NCI-H128 (cell line): ENCODE measurements at regions not wholly inside any gene's neighbourhood (a gene's known extent, or its start where the extent isn't known, plus 50 kb on each side); places are given as distances from the start of the nearest gene placed in this dataset.

Experiments
- DNase-seq: peaks from one replicate; lab custom pipeline; 2025; ENCODE audit not compliant: unreplicated experiment; lab: John Stamatoyannopoulos, UW

DNA sequence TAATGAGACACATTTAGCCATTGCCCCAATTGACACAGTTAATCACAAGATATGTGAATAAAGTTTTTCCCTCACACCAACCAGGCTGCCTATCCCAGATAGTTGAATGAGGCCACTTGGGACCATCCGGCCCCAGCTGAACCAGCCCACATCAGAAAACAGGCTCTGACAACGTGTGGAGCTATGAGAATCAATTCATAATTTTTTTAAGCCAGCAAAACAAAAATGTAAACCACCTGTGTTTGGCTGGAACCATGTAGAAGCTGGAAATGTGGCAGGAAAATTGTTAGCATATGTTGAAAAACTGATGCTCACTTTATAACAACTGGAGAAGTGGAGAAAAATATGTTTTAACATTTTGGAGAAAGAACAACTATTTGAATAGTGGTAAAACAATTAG, 1161.3 kb downstream of the SLITRK1 start:
- no peak for DNase-seq

DNA sequence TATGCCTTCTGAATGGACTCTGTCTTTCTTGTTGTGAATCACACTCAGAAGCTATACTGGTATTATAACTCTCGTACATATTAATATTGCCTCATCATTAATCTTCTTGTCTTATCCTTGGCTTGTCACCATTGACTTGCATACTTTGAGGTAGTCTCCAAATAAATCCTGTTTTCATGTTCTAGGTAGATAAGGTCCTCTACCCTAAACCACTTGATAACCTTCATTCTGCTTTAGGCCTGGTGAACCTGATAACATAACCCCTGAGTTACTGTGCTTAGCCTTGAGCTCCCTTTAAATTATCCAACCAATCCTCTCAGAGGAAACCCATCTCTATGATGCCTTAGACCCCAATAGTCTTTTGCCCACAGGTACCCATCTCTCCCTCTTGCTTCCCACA, 1162.3 kb downstream of the SLITRK1 start:
- no peak for DNase-seq

DNA sequence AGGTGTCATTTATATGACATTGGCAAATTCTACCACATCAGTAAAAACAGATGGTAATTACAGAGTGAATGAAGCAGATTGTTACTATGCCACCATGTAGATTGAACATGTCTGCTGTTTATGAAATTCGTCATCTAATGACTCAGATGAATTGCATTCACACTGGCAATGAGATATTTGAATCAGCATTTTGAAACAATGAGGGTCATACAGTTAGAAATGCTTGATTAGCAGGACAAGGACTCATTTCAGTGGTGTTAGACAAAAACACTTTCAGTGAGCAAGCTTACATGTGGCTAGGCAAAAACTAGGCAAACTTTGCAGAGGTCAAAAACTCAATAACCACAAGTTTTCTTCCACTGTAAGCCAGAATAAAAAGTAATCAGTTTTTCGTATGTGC, 1165.0 kb downstream of the SLITRK1 start:
- no peak for DNase-seq

DNA sequence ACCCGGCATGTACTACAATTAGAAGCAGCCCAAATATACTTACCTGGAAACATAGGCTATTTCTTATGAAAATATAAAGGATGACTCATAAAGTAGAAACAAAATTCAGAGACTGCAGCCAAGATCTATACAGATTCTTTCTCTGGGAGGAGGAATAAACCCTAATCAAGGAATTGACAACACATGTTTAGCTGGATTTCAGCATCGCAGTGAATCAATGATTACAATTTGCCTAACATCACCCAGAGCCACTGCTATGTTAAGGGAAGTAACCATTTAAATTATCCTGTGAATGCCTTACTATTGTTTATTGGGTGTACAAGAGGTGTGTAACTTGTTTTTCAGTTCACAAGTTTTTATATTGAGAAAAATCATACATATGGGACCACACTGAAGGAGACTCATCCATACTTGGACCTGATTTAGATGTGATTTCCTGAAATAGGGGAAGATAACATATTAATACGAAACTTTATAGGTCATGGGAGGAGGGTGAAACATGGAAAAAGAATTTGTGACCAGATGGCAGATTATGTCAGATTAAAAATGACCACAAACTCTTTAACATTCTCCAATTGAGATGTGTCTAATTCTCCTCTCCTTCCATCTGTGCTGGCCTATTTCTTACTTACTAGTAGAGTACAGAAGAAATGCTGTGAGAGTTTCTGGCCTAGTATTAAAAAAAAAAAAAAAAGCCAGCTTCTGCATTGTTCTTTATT, 1168.4 kb downstream of the SLITRK1 start:
- DNase-seq = no peak

DNA sequence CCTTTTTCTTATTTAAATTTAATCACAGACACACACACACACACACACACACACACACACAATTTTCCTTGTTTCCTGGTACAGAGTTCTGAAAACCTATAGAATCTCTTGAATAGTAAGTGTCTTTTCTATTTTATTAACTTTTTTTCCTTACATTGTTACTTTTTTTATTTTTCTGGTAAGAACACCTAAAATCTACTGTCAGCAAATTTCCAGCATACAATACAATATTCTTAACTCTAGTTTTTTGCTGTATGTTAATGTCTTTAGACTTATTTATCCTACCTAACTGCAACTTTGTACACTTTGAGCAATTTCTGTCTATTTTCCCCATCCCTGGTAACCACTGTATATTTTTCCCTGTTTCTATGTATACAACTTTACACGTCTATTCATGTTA, 1179.8 kb downstream of the SLITRK1 start:
- no peak for DNase-seq

DNA sequence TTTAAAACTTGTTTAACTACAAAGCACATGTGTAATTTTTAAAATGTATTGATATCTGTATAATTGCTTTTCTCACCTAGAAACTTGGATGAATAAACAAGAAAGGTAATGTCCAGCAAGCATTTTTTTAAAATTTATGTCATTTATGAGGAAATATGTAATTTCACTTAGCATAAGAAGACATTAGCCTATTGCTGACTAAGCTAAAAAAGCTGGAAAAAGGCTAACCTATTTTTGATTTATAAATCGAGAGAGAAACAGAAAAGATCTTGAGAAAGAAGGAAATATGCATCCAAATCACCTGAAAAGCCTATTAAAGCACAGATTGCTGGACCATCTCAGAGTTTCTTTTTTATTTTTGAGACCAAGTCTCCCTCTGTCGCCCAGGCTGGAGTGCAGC, 1181.3 kb downstream of the SLITRK1 start:
- DNase-seq = no peak

DNA sequence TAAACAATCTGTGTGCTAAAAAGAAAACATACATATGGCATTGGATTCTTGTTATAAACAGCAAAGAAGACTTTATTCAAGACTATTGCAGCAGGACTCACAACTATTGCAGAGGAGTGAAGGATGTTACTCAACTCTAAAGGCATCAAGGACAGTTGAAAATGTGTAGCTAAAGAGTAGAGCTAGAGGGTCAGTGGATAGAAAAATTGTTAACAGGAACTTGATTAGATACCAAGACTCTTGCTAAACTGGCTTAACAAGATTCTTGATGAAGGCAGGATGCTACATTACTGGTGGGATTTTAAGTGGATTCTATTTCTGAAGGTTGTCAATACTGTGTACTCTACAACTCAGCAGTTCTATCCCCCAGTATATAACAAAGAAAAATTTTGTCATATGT, 1183.3 kb downstream of the SLITRK1 start:
- DNase-seq = no peak

DNA sequence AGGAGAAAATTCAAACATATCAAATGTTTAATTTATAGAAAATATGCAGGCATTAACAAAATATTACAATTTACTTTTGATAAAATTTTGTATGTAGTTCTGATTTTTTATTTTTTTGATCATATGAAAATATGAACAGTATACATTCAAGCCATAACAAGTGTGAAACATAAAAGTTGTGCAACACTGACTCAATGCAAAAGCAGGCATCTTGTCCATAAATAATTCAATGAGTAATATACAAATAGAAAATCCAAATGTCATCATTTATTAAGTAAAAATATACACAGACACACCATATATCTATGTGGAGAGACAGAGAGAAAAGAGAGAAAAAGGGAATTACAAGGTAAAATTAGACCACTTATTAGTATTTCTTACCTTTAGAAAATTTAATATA, 1183.9 kb downstream of the SLITRK1 start:
- no peak for DNase-seq

DNA sequence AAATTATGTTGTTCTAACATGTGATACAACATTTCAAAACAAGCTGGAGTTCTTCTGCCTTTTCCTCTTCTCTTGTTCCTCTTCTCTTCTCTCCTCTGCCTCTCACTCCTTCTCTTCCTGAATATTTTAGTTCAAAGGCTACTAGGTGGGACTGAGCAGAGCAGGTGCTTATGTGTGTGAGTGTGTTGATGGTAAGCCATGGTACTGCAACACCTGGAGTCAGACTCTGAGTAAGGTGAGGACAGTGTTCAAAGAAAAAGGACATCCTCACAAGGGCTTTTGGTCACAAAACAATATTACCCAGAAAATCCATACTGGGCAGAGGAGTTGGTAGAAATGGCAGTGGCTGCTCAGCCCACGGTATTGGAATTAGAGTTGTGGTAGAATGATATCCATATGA, 1188.7 kb downstream of the SLITRK1 start:
- no peak for DNase-seq

DNA sequence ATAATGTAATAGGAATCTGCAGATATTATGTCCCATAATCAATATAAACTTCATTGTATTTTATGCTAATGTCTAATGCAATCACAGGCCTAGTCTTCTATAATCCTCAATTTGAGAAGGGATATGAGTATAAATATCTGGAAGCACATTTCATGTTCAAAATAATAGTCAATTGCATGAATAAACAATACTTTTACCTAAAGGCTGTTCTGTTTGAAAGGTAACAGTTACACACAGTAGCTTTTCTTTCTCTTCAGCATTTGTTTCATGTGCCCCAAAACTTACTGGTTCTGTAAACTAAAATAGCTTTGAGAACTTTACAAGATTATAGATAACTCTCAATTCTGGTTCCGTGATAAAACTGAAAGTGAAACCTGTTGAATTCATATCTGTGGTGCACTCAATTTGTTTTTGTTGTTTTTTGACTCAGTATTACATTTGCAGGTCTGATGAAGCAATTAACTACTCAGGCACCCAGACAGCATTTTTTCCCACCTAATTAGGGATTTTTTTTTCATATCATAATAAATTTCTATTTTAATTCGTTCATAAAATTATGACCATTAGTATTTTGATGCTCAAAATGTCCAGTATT, 1193.8 kb downstream of the SLITRK1 start:
- no peak for DNase-seq

DNA sequence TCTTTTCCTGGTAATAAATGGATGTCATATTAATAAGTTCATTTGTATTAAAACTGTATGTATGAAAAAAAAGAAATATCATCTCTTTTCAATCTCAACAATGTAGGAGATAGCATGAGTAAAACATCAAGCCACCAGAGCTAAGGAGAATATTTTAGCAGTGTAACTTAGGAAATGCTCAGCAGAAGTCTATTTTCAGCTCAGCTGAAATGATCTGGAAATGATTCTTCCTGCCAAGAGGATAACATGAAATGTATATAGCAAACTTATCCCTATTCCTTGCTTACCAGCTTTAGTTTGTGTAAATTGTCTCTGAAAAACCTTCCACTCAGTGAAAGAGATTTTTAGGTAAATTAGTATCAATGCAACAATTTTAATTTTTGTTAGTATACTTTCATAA, 1194.4 kb downstream of the SLITRK1 start:
- DNase-seq = no peak

DNA sequence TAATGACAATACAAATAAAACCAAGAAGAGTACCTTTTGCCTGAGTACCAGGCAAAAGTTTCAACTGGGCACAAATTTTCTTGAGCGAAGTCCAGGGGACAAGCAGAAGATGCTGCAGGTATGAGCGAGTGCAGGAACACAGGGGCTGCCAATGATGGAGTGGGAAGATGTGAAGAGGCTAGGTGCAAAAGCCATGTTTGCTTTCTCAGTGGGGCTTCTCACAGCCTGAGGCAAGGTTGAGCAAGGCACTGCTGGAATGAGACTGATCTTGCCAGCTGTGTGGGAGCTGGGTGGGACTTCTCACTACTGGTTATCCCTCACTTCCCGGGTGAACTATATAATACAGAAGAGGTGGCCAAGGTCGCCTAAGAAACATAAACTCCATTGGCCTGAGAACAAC, 1200.7 kb downstream of the SLITRK1 start:
- no peak for DNase-seq

DNA sequence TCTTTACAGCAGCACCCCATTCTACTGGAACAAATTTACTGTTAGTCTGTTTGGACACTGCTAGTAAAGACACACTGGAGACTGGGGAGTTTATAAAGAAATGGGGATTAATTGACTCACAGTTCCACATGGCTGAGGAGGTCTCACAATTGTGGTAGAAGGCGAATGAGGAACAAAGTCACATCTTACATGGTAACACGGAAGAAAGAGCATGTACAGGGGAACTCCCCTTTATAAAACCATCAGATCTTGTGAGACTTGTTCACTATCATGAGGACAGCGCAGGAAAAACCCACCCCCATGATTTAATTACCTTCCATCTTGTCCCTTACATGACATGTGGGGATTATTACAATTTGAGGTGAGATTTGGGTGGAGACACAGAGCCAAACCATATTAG, 1204.2 kb downstream of the SLITRK1 start:
- DNase-seq = no peak

DNA sequence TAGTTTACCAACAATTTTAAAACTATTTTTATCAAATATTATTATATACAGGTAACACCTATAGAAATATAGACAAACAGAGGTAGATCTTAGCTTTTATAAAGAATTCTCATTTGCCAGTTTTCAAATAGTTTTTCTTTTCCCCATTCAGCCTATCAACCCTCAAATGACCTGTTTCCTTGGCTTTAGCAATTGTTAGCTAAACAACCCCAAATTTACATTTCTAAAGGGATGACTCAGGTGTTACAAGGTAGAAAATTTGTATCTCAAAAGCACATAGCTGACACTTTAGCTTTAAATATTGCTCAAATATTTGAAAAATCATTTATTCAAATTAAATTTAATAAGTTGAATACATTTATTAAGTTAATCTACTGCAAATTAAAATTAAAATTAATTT, 1207.2 kb downstream of the SLITRK1 start:
- no peak for DNase-seq

DNA sequence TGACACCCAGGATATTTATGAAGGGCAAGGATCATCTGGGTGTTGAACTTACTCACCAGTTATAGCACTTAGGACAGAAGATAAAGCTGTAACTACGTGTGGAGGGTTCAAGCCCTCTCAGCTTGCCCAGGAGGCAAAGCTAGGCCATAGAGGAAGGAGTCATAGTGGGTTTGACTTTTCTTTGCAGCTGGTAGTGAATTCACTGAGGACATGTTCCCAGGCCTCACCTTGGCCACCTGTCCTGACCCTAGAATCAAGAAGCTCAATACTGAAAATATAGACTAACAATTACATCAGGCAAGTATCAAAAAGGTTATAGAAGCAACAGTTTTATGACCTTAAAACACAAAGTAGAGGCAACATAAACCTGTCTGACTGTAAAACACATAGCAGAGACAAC, 1207.7 kb downstream of the SLITRK1 start:
- DNase-seq = no peak

DNA sequence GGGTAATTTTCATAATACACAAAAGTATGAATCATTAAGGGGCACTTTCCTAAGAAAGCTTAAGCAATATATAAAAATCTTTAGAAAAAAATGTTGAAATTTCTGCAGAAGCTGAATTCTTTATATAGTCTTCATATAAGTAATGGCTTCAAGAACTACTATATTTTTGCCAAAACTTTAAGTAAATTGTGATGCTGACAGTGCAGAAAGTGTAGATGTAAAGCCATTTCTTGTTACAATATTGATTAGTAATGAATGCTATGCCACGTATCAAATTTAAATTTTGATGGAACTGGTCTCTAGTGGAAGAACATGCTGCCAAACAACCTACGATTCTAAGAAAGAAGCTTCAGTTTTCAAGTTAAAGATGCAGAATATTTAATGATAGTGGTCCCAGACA, 1210.0 kb downstream of the SLITRK1 start:
- DNase-seq = no peak

DNA sequence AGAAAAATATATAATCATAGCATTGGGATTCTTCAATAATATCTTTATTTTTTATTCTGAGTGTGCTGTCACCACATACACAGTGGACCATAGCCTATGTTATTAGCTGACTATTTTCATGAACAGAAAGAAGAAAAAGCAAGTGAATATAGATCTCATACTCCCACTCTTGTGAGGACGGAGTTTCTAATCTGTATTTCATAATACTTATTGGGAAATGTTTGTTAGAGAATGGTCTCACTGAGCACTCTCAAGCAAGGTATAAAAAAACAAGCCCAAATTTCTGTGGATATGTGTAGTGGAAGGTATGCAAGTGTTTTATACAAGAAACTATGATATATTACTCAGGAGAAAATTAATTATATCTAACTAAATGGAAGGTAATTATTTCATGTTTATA, 1218.1 kb downstream of the SLITRK1 start:
- no peak for DNase-seq

DNA sequence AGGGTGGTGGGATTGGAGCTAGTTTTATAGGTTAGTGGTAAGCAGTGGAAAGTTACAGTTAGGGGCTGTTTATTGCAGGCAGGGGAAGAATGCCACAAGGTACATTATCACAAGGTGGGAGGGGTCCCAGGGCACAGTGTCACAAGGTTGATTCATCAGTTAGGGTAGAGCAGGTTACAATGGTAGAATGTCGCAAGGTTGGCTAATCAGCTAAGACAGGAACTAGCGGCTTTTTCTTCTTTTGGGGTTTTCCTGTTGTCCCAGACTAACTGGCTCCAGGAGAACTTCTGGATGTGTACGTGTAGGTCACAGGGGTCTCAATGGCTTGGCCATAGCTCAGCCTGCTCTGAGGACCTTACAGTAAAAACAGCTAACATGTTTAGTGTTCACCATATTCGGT, 1221.1 kb downstream of the SLITRK1 start:
- no peak for DNase-seq

DNA sequence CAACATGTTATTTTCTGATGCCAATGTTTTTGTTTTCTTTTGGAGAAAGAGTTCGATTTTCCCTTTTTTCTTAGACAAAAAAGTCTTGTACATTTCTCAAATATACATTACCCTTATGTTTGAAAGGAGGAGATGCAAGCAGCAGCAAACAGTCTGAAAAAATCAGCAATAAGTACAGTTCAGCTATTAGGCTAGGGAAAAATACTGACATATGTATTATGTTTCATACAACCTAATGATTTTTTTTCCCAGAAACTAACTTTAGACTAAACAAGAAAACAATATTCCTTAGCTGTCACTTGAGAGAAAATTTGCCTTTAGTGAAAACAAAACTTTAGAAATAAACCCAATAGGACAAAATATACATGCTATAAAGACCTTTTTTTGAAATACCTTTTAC, 1223.5 kb downstream of the SLITRK1 start:
- no peak for DNase-seq

DNA sequence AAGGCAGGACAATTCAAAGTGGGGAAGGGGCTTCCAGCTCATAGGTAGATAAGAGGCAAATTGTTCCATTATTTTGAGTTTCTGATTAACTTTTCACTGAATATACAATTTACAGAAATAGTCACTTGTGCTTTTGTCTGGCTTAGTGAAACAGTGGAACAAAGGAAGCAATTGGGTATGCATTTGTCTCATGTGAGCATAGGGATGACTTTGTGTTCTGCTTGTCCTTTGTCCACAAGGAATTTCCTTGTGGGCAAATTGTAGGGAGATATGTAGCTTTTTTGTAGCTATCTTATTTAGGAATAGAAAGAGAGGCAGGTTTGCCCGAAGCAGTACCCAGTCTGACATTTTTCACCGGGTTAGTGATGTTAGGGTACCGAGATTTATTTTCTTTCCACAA, 1224.8 kb downstream of the SLITRK1 start:
- no peak for DNase-seq

DNA sequence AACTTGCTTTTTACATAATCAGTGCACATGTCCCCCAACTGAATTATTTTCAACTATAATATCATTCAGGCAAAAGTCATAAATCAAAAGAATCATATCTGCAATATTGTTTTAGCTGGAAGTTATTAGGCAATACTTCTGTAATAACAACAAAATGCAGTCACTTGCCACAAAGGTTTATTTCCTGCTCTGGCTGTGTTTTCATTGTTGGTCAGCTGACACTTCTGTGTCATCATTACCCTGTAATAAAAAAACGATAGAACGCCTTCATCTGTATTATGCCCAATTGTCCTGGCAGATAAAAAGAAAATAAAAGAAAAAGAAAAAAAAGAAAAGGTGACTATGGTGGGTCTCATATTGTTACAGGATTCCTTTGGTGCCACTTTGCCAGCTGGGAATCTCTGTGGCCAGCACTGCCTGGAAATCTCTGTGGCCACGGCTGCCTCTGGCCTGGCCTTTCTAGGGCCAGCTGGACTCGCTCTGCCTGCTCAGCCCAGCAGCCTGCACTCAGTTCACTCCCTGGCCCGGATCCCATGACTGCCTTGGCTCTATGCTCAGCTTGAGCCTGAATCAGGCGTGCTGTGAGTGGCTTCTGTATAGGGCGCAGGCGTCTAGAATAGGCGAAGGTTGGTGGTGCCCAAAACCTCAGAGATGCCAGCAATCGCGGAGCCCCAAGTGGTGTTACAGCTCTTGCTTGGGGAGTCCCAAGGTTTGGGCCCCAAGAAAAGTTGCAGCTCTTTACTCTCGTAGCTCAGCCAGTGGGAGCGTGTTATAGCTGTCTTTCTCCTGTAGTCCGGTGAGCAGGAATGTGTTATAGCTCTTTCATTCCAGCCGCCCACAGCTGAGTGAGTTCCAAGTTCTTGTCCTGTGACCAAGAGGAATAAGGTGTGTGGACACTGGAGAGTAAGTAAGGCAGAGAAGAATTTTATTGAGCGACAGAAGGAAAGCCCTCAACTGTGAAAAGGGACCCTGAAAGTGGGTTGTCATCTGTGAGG, 1227.1 kb downstream of the SLITRK1 start:
- DNase-seq = no peak

DNA sequence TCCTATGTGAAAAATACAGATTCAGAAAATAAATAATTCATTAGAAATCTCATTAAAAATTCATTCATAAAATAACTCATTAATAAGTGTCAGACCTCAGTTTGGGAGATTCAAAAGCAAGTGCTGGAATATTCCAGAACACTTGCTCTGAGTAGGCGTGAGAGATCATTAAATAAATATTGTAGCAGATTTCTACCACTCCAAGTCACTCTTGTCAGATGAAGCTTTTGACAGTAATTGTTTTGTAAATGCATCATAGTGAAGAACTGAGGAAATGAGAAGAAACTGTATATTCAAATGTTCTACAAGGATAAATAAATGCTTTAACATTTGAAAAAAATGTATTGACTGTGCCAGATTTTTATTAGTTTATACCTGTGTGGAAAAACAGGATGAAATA, 1228.1 kb downstream of the SLITRK1 start:
- DNase-seq = no peak
